ENCODE measurements at regions not wholly inside any gene's neighbourhood (a gene's known extent, or its start where the extent isn't known, plus 50 kb on each side); places are given as distances from the start of the nearest gene placed in this dataset.

DNA sequence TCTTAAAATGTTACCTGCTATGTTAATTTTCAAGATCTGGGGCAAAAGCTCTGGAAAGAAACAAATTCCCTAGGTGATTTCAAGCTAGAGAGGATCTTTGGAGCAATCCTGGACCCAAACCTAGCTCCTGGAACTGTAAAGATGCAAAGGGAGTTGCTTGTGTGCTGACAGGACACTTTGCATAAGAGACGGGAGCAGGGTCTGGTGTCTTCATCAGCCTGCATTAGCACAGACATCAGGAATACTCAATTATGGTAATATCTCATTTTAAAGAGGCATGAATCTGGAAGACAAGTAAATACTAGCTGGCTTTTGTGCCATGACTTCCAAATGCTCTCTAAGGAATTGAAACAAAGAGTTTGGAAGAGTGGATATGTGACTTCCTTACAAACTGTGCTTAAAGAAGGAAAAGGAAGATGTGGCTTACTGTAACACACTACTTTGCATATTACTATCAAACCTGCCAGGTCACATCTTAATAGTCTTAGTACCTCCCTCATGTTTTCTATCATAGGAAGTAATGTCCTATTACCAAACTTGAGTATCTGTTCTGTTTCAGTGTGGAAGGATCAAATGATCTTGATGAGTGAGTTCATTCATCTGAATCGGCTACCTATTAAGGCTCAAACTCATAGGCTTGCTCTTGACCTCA, 193.4 kb downstream of the ALDH8A1 start:
- Histone ChIP-seq H3K4me1 (no peaks in the 10 kb centered on the region), H3K27ac (no peak overlapping the region), H3K27me3 (no peaks in the 10 kb centered on the region), H3K9me3 (no peaks in the 10 kb centered on the region), H3K4me3 (no peak overlapping the region), H3K36me3 (no peaks in the 10 kb centered on the region)
- intact Hi-C loops (cut with DNase I), result no loop called here
- no peak for TF ChIP-seq EP300 (IDR thresholded peaks at IDR 0.05)
- no peak for TF ChIP-seq POLR2A (IDR thresholded peaks at IDR 0.05)
- no peak for TF ChIP-seq POLR2AphosphoS5 (IDR thresholded peaks at IDR 0.05)
- TF ChIP-seq CTCF (IDR thresholded peaks at IDR 0.05), result no peak
- WGBS, 2 donors, result 82 to 92% methylated on average over 2 of the region's 2 CpGs
- DNase-seq, result no peak

- Histone ChIP-seq H3K36me3 (no peaks in the 10 kb centered on the region), H3K27me3 (no peaks in the 10 kb centered on the region), H3K4me3 (no peak overlapping the region), H3K27ac (no peak overlapping the region), H3K4me1 (no peaks in the 10 kb centered on the region), H3K9me3 (no peaks in the 10 kb centered on the region)
- TF ChIP-seq POLR2A (IDR thresholded peaks at IDR 0.05), result no peak
- 76 to 78% methylated on average over 4 of the region's 4 CpGs for WGBS, 2 donors
- DNase-seq, result no peak
- intact Hi-C loops (cut with DNase I), result no loop called here
Observed at GRCh38 chr6:134754013-134754690, 195.7 kb downstream of the ALDH8A1 start.

GRCh38 chr6:134753001-134753400, 196.9 kb downstream of the ALDH8A1 start:
- TF ChIP-seq CTCF (IDR thresholded peaks at IDR 0.05), result no peak
- no peak for TF ChIP-seq POLR2A (IDR thresholded peaks at IDR 0.05)
- no peak for TF ChIP-seq EP300 (IDR thresholded peaks at IDR 0.05)
- no peak for TF ChIP-seq POLR2AphosphoS5 (IDR thresholded peaks at IDR 0.05)
- Histone ChIP-seq H3K4me1 (no peaks in the 10 kb centered on the region), H3K36me3 (no peaks in the 10 kb centered on the region), H3K27me3 (no peaks in the 10 kb centered on the region), H3K9me3 (no peaks in the 10 kb centered on the region), H3K27ac (no peak overlapping the region), H3K4me3 (no peak overlapping the region)
- intact Hi-C loops (cut with DNase I), result no loop called here
- DNase-seq, result no peak
- WGBS, 2 donors, result 46 to 66% methylated on average over 4 of the region's 4 CpGs

DNA sequence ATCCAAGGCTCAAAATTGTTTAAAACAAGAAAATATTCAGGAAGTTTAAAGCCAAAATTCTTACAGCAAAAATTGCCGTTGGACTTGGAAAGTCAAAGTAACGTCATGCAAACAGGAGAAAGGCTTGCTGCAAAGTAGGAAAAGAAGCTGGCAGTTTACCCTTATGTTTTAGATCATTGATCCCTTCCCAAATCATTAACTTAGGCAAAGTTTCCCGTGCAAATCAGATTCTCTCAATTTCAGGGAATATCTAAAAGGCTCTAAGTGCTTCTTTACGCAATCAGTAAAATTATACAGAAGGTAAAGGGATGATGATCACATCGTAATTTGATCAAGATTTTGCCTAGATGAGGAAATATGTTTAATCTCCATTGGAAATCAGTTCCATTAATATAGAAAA, 197.5 kb downstream of the ALDH8A1 start:
- no peak overlapping the region for H3K4me3 ChIP-seq
- H3K36me3 ChIP-seq, result no peaks in the 10 kb centered on the region
- no peaks in the 10 kb centered on the region for H3K27me3 ChIP-seq
- 82 to 84% methylated on average over 5 of the region's 5 CpGs for WGBS, 2 donors
- no peak overlapping the region for H3K27ac ChIP-seq
- H3K4me1 ChIP-seq, result no peaks in the 10 kb centered on the region
- intact Hi-C loops (cut with DNase I), result no loop called here
- no peak for DNase-seq
- TF ChIP-seq EP300 (IDR thresholded peaks at IDR 0.05) (no peak), POLR2AphosphoS5 (IDR thresholded peaks at IDR 0.05) (no peak), CTCF (IDR thresholded peaks at IDR 0.05) (no peak), POLR2A (IDR thresholded peaks at IDR 0.05) (no peak)
- no peaks in the 10 kb centered on the region for H3K9me3 ChIP-seq

DNA sequence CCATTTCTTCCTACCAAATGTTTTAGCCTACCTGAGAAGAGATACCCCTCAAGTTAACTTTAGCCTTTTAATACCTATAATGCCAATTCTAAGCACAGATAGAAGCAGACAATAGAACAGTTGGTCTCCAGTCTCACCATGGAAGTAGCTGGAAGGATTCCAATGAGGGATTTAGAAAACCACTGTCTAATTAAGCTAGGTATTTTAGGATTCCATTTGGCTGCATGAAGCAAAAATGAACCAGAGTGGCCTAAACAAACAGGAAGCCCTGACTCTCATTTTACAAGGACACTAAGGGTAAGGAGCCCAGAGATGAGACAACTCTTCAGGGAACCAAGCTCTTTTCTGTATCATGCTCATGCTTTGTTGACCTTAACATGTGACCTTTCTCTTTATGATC, 199.2 kb downstream of the ALDH8A1 start:
- DNase-seq, result no peak
- Histone ChIP-seq H3K9me3 (peaks cover 0 to 2% (median 0%) of the 10 kb centered on the region in 4 donors), H3K4me1 (no peaks in the 10 kb centered on the region), H3K36me3 (no peaks in the 10 kb centered on the region), H3K4me3 (no peak overlapping the region), H3K27me3 (no peaks in the 10 kb centered on the region), H3K27ac (no peak overlapping the region)
- TF ChIP-seq EP300 (IDR thresholded peaks at IDR 0.05), result no peak
- no peak for TF ChIP-seq CTCF (IDR thresholded peaks at IDR 0.05)
- TF ChIP-seq POLR2AphosphoS5 (IDR thresholded peaks at IDR 0.05), result no peak
- TF ChIP-seq POLR2A (IDR thresholded peaks at IDR 0.05), result no peak
- intact Hi-C loops (cut with DNase I), result no loop called here
